WTC11 (cell line): ENCODE measurements at regions not wholly inside any gene's neighbourhood (a gene's known extent, or its start where the extent isn't known, plus 50 kb on each side); places are given as distances from the start of the nearest gene placed in this dataset.
"Not testable (repeated sequence)": the region's sequence is repeated elsewhere in the genome, so short reads cannot be mapped to it uniquely, and the experiment has no call there.

Experiments used
- ATAC-seq: fragments of 200-7000 bp; cut with Tn5 transposase; 2 replicates; pipeline ENCODE4 v1.10.0; 2021; ENCODE audit warnings: mild to moderate bottlenecking, moderate library complexity
- CTCF ChIA-PET: fragments of 300-600 bp; sonication (Branson Sonifier 250); formaldehyde crosslinking; loops from one replicate; lab custom pipeline; 2021; ENCODE audit warnings: antibody characterized with exemption; lab: Charles Lee
- POLR2A ChIA-PET: fragments of 350-600 bp; sonication (Branson Sonifier 250); formaldehyde crosslinking; loops from one replicate; lab custom pipeline; 2021; ENCODE audit warnings: antibody characterized with exemption; lab: Charles Lee
- DNase-seq: peaks from one replicate; pipeline ENCODE4 v3.0.0; 2021; ENCODE audit warnings: low spot score
- H3K27ac Mint-ChIP-seq: 2 replicates; pipeline ENCODE4 v1.8.0; 2021; ENCODE audit warnings: mixed read lengths
- H3K27me3 Mint-ChIP-seq: 2 replicates; pipeline ENCODE4 v1.8.0; 2021; ENCODE audit warnings: low read depth, mild to moderate bottlenecking, moderate library complexity, mixed read lengths
- H3K36me3 Mint-ChIP-seq: 2 replicates; pipeline ENCODE4 v1.8.0; 2021; ENCODE audit warnings: mixed read lengths
- H3K4me1 Mint-ChIP-seq: 2 replicates; pipeline ENCODE4 v1.8.0; 2022; ENCODE audit warnings: mixed read lengths
- H3K4me3 Mint-ChIP-seq: 2 replicates; pipeline ENCODE4 v1.8.0; 2021; ENCODE audit warnings: mild to moderate bottlenecking, moderate library complexity, mixed read lengths
- H3K9me3 Mint-ChIP-seq: 2 replicates; pipeline ENCODE4 v1.8.0; 2021; ENCODE audit warnings: mixed read lengths
- CREB1 ChIP-seq: sonication (generic); formaldehyde crosslinking; IDR thresholded peaks from 2 replicates; pipeline ENCODE4 v1.8.0; 2023; ENCODE audit warnings: mild to moderate bottlenecking, missing genetic modification reagents
- ETV6 ChIP-seq: sonication (generic); formaldehyde crosslinking; IDR thresholded peaks from 2 replicates; pipeline ENCODE4 v1.8.1; 2022; ENCODE audit warnings: mild to moderate bottlenecking, missing genetic modification reagents
- IRF2 ChIP-seq: sonication (generic); formaldehyde crosslinking; IDR thresholded peaks from 2 replicates; pipeline ENCODE4 v1.8.0; 2022; ENCODE audit warnings: low read depth, missing genetic modification reagents, borderline replicate concordance
- JUN ChIP-seq: sonication (generic); formaldehyde crosslinking; IDR thresholded peaks from 2 replicates; pipeline ENCODE4 v1.8.0; 2023; ENCODE audit warnings: mild to moderate bottlenecking, missing genetic modification reagents
- SMAD3 ChIP-seq: sonication (generic); formaldehyde crosslinking; IDR thresholded peaks from 2 replicates; pipeline ENCODE4 v1.8.0; 2022; ENCODE audit warnings: missing genetic modification reagents, mild to moderate bottlenecking, borderline replicate concordance
- SMAD4 ChIP-seq: sonication (generic); formaldehyde crosslinking; IDR thresholded peaks from 2 replicates; pipeline ENCODE4 v1.8.0; 2022; ENCODE audit warnings: mild to moderate bottlenecking, missing genetic modification reagents
- ZNF138 ChIP-seq: sonication (generic); formaldehyde crosslinking; conservative IDR thresholded peaks from 2 replicates; pipeline ENCODE4 v1.8.1; 2022; ENCODE audit warnings: mild to moderate bottlenecking, moderate library complexity, missing genetic modification reagents
- ZNF317 ChIP-seq: sonication (generic); formaldehyde crosslinking; IDR thresholded peaks from 2 replicates; pipeline ENCODE4 v1.8.1; 2023; ENCODE audit warnings: low read depth, mild to moderate bottlenecking, moderate library complexity, missing genetic modification reagents, borderline replicate concordance
- ZNF423 ChIP-seq: fragments of 250-450 bp; sonication (Bioruptor Pico); IDR thresholded peaks from 2 replicates; pipeline ENCODE4 v2.1.2; 2022; ENCODE audit warnings: mild to moderate bottlenecking, moderate library complexity
- ZNF671 ChIP-seq: fragments of 250-450 bp; sonication (Bioruptor Pico); IDR thresholded peaks from 2 replicates; pipeline ENCODE4 v1.8.0; 2021; ENCODE audit warnings: mild to moderate bottlenecking
- TF ChIP-seq, protein P1 (sequence below): sonication (generic); formaldehyde crosslinking; IDR thresholded peaks from 2 replicates; pipeline ENCODE4 v1.8.0; 2022; ENCODE audit warnings: mild to moderate bottlenecking, missing genetic modification reagents
- TF ChIP-seq, protein P2 (sequence below): sonication (generic); formaldehyde crosslinking; IDR thresholded peaks from 2 replicates; pipeline ENCODE4 v1.8.0; 2022; ENCODE audit warnings: mild to moderate bottlenecking, missing genetic modification reagents
- TF ChIP-seq, protein P3 (sequence below): fragments of 250-450 bp; sonication (Bioruptor Pico); IDR thresholded peaks from 2 replicates; pipeline ENCODE4 v1.8.0; 2021; ENCODE audit warnings: mild to moderate bottlenecking
- TF ChIP-seq, protein P4 (sequence below): sonication (generic); formaldehyde crosslinking; IDR thresholded peaks from 2 replicates; pipeline ENCODE4 v1.8.0; 2023; ENCODE audit warnings: missing genetic modification reagents, mild to moderate bottlenecking, borderline replicate concordance
- TF ChIP-seq, protein P5 (sequence below): sonication (generic); formaldehyde crosslinking; IDR thresholded peaks from 2 replicates; pipeline ENCODE4 v1.8.1; 2022; ENCODE audit warnings: missing genetic modification reagents, borderline replicate concordance
- TF ChIP-seq, protein P6 (sequence below): fragments of 200-600 bp; IDR thresholded peaks from 2 replicates; pipeline ENCODE4 v1.8.0; 2022; ENCODE audit warnings: antibody characterized with exemption

DNA sequence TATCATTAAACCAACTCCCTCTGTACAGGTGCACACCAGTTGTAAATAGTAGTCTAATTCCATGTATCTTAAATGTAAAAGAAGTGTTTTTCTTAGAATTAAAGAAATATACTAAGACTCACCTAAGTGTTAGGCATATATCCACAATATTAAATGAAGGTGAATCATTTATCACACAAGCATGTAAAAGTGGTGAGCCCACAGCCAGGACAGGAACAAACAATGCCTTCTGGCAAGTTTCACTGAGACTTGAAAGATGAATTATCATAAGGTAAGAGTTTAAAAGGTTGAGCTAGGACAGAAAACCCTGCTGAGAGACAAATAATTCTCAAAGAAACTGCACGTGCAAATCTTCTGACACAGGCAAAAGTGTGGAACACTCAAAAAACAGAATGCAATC is 832.5 kb downstream of the TAF11L14 start:
- TF ChIP-seq, protein P1, sequence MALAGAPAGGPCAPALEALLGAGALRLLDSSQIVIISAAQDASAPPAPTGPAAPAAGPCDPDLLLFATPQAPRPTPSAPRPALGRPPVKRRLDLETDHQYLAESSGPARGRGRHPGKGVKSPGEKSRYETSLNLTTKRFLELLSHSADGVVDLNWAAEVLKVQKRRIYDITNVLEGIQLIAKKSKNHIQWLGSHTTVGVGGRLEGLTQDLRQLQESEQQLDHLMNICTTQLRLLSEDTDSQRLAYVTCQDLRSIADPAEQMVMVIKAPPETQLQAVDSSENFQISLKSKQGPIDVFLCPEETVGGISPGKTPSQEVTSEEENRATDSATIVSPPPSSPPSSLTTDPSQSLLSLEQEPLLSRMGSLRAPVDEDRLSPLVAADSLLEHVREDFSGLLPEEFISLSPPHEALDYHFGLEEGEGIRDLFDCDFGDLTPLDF (CRISPR knock-in tag), result no peak
- no peak for TF ChIP-seq SMAD3 (CRISPR knock-in tag)
- CTCF ChIA-PET, result interaction anchor here (0.6 to 1.7 kb wide), 8 partner anchors 17 to 331 kb away, joined by 3 to 25 read pairs (median 3); no protein-coding TSS in a partner anchor
- POLR2A ChIA-PET, result no interaction called here
- no peak for ATAC-seq
- H3K9me3 Mint-ChIP-seq, result peaks cover 9% of the 10 kb centered on the region
- peak overlapping the region; percentile 24 for H3K27ac Mint-ChIP-seq
- no peak overlapping the region for H3K4me3 Mint-ChIP-seq
- DNase-seq, result no peak
- peaks cover 2% of the 10 kb centered on the region; the same call in 1 of the 2 replicates for H3K27me3 Mint-ChIP-seq
- H3K36me3 Mint-ChIP-seq, result peaks cover 9% of the 10 kb centered on the region
- H3K4me1 Mint-ChIP-seq, result peaks cover 20% of the 10 kb centered on the region

DNA sequence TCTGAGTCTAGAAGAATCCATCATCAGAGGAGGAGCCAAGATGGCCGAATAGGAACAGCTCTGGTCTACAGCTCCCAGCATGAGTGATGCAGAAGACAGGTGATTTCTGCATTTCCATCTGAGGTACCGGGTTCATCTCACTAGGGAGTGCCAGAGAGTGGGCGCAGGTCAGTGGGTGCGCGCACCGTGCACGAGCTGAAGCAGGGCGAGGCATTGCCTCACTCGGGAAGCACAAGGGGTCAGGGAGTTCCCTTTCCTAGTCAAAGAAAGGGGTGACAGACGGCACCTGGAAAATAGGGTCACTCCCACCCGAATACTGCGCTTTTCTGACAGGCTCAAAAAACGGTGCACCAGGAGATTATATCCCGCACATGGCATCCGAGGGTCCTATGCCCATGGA is 837.5 kb downstream of the TAF11L14 start:
- H3K36me3 Mint-ChIP-seq, result peaks cover 25% of the 10 kb centered on the region
- H3K4me1 Mint-ChIP-seq, ATAC-seq, H3K27ac Mint-ChIP-seq, POLR2A ChIA-PET, DNase-seq, CTCF ChIA-PET, H3K4me3 Mint-ChIP-seq, H3K27me3 Mint-ChIP-seq: not testable (repeated sequence)
- H3K9me3 Mint-ChIP-seq, result peaks cover 23% of the 10 kb centered on the region

DNA sequence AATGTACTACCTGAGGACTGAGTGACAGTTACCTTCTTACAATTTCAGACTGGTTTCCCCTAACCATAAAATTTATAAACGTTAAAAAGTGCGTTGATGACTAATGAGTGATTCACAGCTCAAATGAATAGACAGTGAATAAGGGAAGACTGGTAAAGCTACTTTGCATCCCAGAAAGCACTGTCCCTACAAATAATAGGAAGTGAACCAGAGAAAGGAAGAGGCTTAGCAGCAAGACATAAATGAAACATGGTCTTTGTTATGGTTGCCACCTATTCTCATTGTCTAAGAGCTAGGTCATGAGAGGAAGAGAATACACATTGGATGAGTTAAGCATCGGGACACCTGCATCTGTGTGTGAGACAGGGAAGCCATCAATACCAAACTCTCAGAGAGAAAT is 849.2 kb downstream of the TAF11L14 start:
- TF ChIP-seq SMAD4 (no peak), ETV6 (CRISPR knock-in tag) (no peak)
- TF ChIP-seq, protein P2, sequence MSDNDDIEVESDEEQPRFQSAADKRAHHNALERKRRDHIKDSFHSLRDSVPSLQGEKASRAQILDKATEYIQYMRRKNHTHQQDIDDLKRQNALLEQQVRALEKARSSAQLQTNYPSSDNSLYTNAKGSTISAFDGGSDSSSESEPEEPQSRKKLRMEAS (CRISPR knock-in tag), result no peak
- TF ChIP-seq, protein P3, sequence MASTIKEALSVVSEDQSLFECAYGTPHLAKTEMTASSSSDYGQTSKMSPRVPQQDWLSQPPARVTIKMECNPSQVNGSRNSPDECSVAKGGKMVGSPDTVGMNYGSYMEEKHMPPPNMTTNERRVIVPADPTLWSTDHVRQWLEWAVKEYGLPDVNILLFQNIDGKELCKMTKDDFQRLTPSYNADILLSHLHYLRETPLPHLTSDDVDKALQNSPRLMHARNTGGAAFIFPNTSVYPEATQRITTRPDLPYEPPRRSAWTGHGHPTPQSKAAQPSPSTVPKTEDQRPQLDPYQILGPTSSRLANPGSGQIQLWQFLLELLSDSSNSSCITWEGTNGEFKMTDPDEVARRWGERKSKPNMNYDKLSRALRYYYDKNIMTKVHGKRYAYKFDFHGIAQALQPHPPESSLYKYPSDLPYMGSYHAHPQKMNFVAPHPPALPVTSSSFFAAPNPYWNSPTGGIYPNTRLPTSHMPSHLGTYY (CRISPR knock-in tag), result no peak
- peaks cover 33% of the 10 kb centered on the region for H3K4me1 Mint-ChIP-seq
- no peaks in the 10 kb centered on the region for H3K36me3 Mint-ChIP-seq
- POLR2A ChIA-PET, result no interaction called here
- H3K9me3 Mint-ChIP-seq, result no peaks in the 10 kb centered on the region
- no peak overlapping the region for H3K4me3 Mint-ChIP-seq
- DNase-seq (no peak), ATAC-seq (peak; percentile 77)
- H3K27me3 Mint-ChIP-seq, result no peaks in the 10 kb centered on the region
- H3K27ac Mint-ChIP-seq, result peak overlapping the region; percentile 45; the same call in 1 of the 2 replicates
- CTCF ChIA-PET, result interaction anchor here (1.4 kb wide), 1 partner anchor 17 kb away, joined by 4 read pairs; no protein-coding TSS in a partner anchor

DNA sequence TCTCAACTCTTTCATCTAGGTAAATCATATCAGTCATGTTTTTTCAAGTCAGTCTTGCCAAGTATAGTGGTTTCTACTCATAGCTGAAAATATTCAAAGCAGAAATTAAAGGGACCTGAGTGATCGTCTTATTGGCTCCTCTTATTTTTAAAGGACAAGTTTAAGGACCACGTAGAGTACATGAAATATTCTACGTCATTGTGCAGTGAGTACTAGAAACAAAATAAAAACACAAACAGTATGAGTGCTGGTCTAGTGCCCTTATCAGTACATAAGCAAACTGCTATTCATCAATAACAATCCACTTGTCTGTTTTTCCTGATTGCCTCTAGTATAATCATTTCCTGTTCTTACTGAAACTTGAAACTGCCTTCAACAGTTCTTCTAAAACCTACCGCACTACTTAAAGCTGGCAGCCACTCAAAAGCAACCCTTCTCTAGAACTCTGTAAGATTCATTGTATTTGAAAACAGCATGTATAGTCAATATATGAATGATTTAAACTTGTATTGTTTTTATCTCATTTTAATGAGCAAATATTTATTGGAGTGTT is 853.7 kb downstream of the TAF11L14 start:
- Mint-ChIP-seq H3K4me1 (peaks cover 34% of the 10 kb centered on the region), H3K4me3 (no peak overlapping the region), H3K9me3 (no peaks in the 10 kb centered on the region), H3K36me3 (no peaks in the 10 kb centered on the region), H3K27ac (peak overlapping the region; percentile 84), H3K27me3 (no peaks in the 10 kb centered on the region)
- CTCF ChIA-PET, result no interaction called here
- no peak for TF ChIP-seq ZNF423 (CRISPR knock-in tag)
- no peak for TF ChIP-seq IRF2 (CRISPR knock-in tag)
- TF ChIP-seq ZNF671 (CRISPR knock-in tag), result no peak
- TF ChIP-seq, protein P4, sequence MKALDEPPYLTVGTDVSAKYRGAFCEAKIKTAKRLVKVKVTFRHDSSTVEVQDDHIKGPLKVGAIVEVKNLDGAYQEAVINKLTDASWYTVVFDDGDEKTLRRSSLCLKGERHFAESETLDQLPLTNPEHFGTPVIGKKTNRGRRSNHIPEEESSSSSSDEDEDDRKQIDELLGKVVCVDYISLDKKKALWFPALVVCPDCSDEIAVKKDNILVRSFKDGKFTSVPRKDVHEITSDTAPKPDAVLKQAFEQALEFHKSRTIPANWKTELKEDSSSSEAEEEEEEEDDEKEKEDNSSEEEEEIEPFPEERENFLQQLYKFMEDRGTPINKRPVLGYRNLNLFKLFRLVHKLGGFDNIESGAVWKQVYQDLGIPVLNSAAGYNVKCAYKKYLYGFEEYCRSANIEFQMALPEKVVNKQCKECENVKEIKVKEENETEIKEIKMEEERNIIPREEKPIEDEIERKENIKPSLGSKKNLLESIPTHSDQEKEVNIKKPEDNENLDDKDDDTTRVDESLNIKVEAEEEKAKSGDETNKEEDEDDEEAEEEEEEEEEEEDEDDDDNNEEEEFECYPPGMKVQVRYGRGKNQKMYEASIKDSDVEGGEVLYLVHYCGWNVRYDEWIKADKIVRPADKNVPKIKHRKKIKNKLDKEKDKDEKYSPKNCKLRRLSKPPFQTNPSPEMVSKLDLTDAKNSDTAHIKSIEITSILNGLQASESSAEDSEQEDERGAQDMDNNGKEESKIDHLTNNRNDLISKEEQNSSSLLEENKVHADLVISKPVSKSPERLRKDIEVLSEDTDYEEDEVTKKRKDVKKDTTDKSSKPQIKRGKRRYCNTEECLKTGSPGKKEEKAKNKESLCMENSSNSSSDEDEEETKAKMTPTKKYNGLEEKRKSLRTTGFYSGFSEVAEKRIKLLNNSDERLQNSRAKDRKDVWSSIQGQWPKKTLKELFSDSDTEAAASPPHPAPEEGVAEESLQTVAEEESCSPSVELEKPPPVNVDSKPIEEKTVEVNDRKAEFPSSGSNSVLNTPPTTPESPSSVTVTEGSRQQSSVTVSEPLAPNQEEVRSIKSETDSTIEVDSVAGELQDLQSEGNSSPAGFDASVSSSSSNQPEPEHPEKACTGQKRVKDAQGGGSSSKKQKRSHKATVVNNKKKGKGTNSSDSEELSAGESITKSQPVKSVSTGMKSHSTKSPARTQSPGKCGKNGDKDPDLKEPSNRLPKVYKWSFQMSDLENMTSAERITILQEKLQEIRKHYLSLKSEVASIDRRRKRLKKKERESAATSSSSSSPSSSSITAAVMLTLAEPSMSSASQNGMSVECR (CRISPR knock-in tag), result no peak
- no peak for TF ChIP-seq ZNF138 (CRISPR knock-in tag)
- TF ChIP-seq ZNF317 (CRISPR knock-in tag), result no peak
- TF ChIP-seq JUN (CRISPR knock-in tag), result no peak
- TF ChIP-seq CREB1, result no peak
- TF ChIP-seq, protein P5, sequence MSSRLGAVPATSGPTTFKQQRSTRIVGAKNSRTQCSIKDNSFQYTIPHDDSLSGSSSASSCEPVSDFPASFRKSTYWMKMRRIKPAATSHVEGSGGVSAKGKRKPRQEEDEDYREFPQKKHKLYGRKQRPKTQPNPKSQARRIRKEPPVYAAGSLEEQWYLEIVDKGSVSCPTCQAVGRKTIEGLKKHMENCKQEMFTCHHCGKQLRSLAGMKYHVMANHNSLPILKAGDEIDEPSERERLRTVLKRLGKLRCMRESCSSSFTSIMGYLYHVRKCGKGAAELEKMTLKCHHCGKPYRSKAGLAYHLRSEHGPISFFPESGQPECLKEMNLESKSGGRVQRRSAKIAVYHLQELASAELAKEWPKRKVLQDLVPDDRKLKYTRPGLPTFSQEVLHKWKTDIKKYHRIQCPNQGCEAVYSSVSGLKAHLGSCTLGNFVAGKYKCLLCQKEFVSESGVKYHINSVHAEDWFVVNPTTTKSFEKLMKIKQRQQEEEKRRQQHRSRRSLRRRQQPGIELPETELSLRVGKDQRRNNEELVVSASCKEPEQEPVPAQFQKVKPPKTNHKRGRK (CRISPR knock-in tag), result no peak
- TF ChIP-seq, protein P6, sequence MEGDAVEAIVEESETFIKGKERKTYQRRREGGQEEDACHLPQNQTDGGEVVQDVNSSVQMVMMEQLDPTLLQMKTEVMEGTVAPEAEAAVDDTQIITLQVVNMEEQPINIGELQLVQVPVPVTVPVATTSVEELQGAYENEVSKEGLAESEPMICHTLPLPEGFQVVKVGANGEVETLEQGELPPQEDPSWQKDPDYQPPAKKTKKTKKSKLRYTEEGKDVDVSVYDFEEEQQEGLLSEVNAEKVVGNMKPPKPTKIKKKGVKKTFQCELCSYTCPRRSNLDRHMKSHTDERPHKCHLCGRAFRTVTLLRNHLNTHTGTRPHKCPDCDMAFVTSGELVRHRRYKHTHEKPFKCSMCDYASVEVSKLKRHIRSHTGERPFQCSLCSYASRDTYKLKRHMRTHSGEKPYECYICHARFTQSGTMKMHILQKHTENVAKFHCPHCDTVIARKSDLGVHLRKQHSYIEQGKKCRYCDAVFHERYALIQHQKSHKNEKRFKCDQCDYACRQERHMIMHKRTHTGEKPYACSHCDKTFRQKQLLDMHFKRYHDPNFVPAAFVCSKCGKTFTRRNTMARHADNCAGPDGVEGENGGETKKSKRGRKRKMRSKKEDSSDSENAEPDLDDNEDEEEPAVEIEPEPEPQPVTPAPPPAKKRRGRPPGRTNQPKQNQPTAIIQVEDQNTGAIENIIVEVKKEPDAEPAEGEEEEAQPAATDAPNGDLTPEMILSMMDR, result no peak
- TF ChIP-seq, protein P1 (CRISPR knock-in tag), result no peak
- TF ChIP-seq ETV6 (CRISPR knock-in tag), result no peak
- POLR2A ChIA-PET, result no interaction called here
- peak; percentile 57 for ATAC-seq
- no peak for DNase-seq
